PC-9 (cell line): ENCODE measurements at regions not wholly inside any gene's neighbourhood (a gene's known extent, or its start where the extent isn't known, plus 50 kb on each side); places are given as distances from the start of the nearest gene placed in this dataset.

ENCODE experiments used
- BruUV-seq: library from RNA; stranded (reverse); fragments of 400-500 nt; replicated peaks from 2 replicates; lab custom pipeline; 2021; lab: Mats Ljungman, UMichigan
- CTCF ChIA-PET: fragments of 300-600 bp; sonication (Branson Sonifier 250); formaldehyde crosslinking; loops from one replicate; lab custom pipeline; 2022; ENCODE audit warnings: antibody characterized with exemption; lab: Charles Lee
- POLR2A ChIA-PET: fragments of 300-600 bp; sonication (Branson Sonifier 250); formaldehyde crosslinking; loops from one replicate; lab custom pipeline; 2022; ENCODE audit warnings: antibody characterized with exemption; ENCODE audit not compliant: unreplicated experiment; lab: Charles Lee
- DNase-seq, 2 experiments: peaks; one replicate each; pipeline versions ENCODE4 v3.0.0 to v3.0.0-alpha.2; 2015 to 2022; ENCODE audit warnings: mixed read lengths in 1 of 2
- H2AFZ ChIP-seq: fragments of 200-600 bp; sonication (generic); 2 replicates; pipeline ENCODE4 v1.8.1; 2017; ENCODE audit warnings: antibody characterized with exemption
- H3F3A ChIP-seq: fragments of 200-600 bp; sonication (generic); 2 replicates; pipeline ENCODE4 v1.8.1; 2017; ENCODE audit warnings: antibody characterized with exemption, mild to moderate bottlenecking, low read depth; ENCODE audit not compliant: insufficient read depth
- H3K27ac ChIP-seq: fragments of 200-600 bp; sonication (generic); 2 replicates; pipeline ENCODE4 v1.6.1; 2016; ENCODE audit warnings: mixed run types
- H3K27me3 ChIP-seq: fragments of 200-600 bp; sonication (generic); 2 replicates; pipeline ENCODE4 v1.6.1; 2016; ENCODE audit warnings: low read depth, mixed run types; ENCODE audit not compliant: insufficient read depth
- H3K36me3 ChIP-seq: fragments of 200-600 bp; sonication (generic); 2 replicates; pipeline ENCODE4 v1.6.1; 2016; ENCODE audit warnings: low read depth, mixed run types
- H3K4me1 ChIP-seq: fragments of 200-600 bp; sonication (generic); replicated peaks from 2 replicates; pipeline ENCODE4 v1.6.1; 2016; ENCODE audit warnings: mixed run types; ENCODE audit not compliant: insufficient read depth
- H3K4me2 ChIP-seq: fragments of 200-600 bp; sonication (generic); 2 replicates; pipeline ENCODE4 v1.6.1; 2017; ENCODE audit warnings: mixed run types
- H3K4me3 ChIP-seq: fragments of 200-600 bp; sonication (generic); 2 replicates; pipeline ENCODE4 v1.6.1; 2016; ENCODE audit warnings: mixed run types
- H3K79me2 ChIP-seq: fragments of 200-600 bp; sonication (generic); 2 replicates; pipeline ENCODE4 v1.6.1; 2017; ENCODE audit warnings: low read depth, mixed run types
- H3K9me2 ChIP-seq: fragments of 200-600 bp; sonication (generic); 2 replicates; pipeline ENCODE4 v1.8.1; 2017; ENCODE audit warnings: mild to moderate bottlenecking; ENCODE audit not compliant: insufficient read depth
- H3K9me3 ChIP-seq: fragments of 200-600 bp; sonication (generic); 2 replicates; pipeline ENCODE4 v1.8.1; 2016; ENCODE audit warnings: low read depth; ENCODE audit not compliant: insufficient read depth
- H4K20me1 ChIP-seq: fragments of 200-600 bp; sonication (generic); 2 replicates; pipeline ENCODE4 v1.8.1; 2017; ENCODE audit not compliant: insufficient read depth
- CTCF ChIP-seq: fragments of 200-600 bp; sonication (generic); conservative IDR thresholded peaks from 2 replicates; pipeline ENCODE4 v1.6.1; 2017; ENCODE audit warnings: mixed run types, antibody characterized with exemption, mild to moderate bottlenecking, moderate library complexity
- EZH2 ChIP-seq: fragments of 200-600 bp; sonication (generic); IDR thresholded peaks from 2 replicates; pipeline ENCODE4 v1.8.0; 2017; ENCODE audit warnings: antibody characterized with exemption, low read depth
- intact Hi-C: fragments of 100-400 bp; cut with micrococcal nuclease; formaldehyde crosslinking; loops from one replicate; pipeline ENCODE4 v1.10.0; 2022; ENCODE audit not compliant: unreplicated experiment

GRCh38 chr7:90033850-90034249, 120.4 kb upstream of the STEAP1 start:
- H2AFZ ChIP-seq: no peak overlapping the region
- H3F3A ChIP-seq: no peaks in the 10 kb centered on the region
- H3K79me2 ChIP-seq: no peaks in the 10 kb centered on the region
- CTCF ChIA-PET: no interaction called here
- intact Hi-C loops: no loop called here
- H3K9me2 ChIP-seq: no peaks in the 10 kb centered on the region
- no peak overlapping the region for H3K4me3 ChIP-seq
- H4K20me1 ChIP-seq: no peaks in the 10 kb centered on the region
- no peak overlapping the region for H3K4me2 ChIP-seq
- no peaks in the 10 kb centered on the region for H3K36me3 ChIP-seq
- TF ChIP-seq EZH2: no peak
- TF ChIP-seq CTCF: no peak
- H3K27me3 ChIP-seq: no peaks in the 10 kb centered on the region
- no peaks in the 10 kb centered on the region for H3K9me3 ChIP-seq
- POLR2A ChIA-PET: no interaction called here
- no peaks in the 10 kb centered on the region for H3K4me1 ChIP-seq
- DNase-seq: no peak
- no TSS peak for BruUV-seq
- no peak overlapping the region for H3K27ac ChIP-seq

DNA sequence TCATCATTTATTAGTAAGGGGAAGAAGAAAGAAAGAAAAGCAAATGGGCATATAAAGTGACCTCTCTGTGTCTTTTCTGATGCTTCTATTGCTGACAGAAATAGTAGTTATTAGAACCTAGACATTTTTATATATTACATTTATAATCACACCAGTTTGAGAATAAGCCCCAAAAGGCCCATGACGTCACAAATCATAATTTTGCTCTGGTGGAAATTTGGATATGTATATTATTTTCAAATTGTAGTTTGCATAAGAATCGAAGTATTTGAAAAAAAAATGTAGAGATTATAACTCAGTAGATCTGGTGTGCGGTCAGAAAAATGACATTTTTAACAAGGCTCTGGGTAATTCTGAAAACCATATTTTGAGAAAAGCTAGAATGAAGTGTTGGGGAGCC, 101.2 kb upstream of the STEAP1 start:
- Histone ChIP-seq H3K9me2 (no peaks in the 10 kb centered on the region), H3K4me1 (no peaks in the 10 kb centered on the region), H3K4me3 (no peak overlapping the region), H3K79me2 (no peaks in the 10 kb centered on the region), H3K9me3 (no peaks in the 10 kb centered on the region), H3K27ac (no peak overlapping the region), H2AFZ (no peak overlapping the region), H4K20me1 (no peaks in the 10 kb centered on the region), H3K4me2 (no peak overlapping the region), H3K36me3 (no peaks in the 10 kb centered on the region), H3F3A (no peaks in the 10 kb centered on the region), H3K27me3 (no peaks in the 10 kb centered on the region)
- BruUV-seq: no TSS peak
- ChIA-PET POLR2A (no interaction called here), CTCF (no interaction called here)
- no peak for DNase-seq
- intact Hi-C loops: no loop called here
- TF ChIP-seq CTCF (no peak), EZH2 (no peak)

DNA sequence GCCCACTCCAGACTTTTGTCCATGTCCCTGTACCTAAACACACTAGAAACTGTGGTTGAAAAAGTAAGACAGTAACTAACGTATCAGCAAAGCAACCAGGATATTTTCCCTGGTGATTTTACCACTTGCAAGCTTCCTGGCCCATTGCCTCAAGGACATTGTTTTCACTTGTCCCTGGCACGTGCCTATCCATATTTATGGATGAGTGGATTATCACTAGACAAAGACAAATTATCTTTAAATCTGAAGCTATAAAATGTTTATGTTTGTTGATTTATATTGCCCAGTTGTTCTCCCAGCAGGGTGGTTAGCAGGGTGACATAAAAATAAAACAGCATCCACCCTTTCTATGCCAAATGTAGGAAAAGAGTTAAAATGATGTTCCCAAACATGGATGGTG, 93.2 kb upstream of the STEAP1 start:
- ChIA-PET CTCF (no interaction called here), POLR2A (no interaction called here)
- no TSS peak for BruUV-seq
- no peak for DNase-seq
- H3K9me2 ChIP-seq: no peaks in the 10 kb centered on the region
- TF ChIP-seq CTCF (no peak), EZH2 (no peak)
- H3K79me2 ChIP-seq: no peaks in the 10 kb centered on the region
- no peak overlapping the region for H3K4me2 ChIP-seq
- H3K4me3 ChIP-seq: no peak overlapping the region
- no peaks in the 10 kb centered on the region for H3K4me1 ChIP-seq
- intact Hi-C loops: no loop called here
- no peak overlapping the region for H3K27ac ChIP-seq
- no peaks in the 10 kb centered on the region for H3K36me3 ChIP-seq
- no peak overlapping the region for H2AFZ ChIP-seq
- H3F3A ChIP-seq: no peaks in the 10 kb centered on the region
- no peaks in the 10 kb centered on the region for H3K9me3 ChIP-seq
- no peaks in the 10 kb centered on the region for H3K27me3 ChIP-seq
- no peaks in the 10 kb centered on the region for H4K20me1 ChIP-seq
